LNCAP (cell line): ENCODE measurements at regions not wholly inside any gene's neighbourhood (a gene's known extent, or its start where the extent isn't known, plus 50 kb on each side); places are given as distances from the start of the nearest gene placed in this dataset.

Experiments
- CTCF ChIP-seq: fragments of 450-650 bp; IDR thresholded peaks from 2 replicates; pipeline ENCODE4 v1.5.1; 2017; ENCODE audit warnings: mild to moderate bottlenecking

- no peak for TF ChIP-seq CTCF
Measured at GRCh38 chr18:62629031-62629430, 86.3 kb upstream of the PHLPP1 start.

GRCh38 chr18:62631173-62631572 lies 84.2 kb upstream of the PHLPP1 start:
- TF ChIP-seq CTCF: no peak

GRCh38 chr18:62632788-62633455 lies 82.4 kb upstream of the PHLPP1 start:
- no peak for TF ChIP-seq CTCF

- TF ChIP-seq CTCF: no peak
Measured at GRCh38 chr18:62634458-62634857, 80.9 kb upstream of the PHLPP1 start.

GRCh38 chr18:62634979-62635630 lies 80.2 kb upstream of the PHLPP1 start:
- no peak for TF ChIP-seq CTCF

GRCh38 chr18:62637403-62637802 lies 77.9 kb upstream of the PHLPP1 start:
- no peak for TF ChIP-seq CTCF

- TF ChIP-seq CTCF: peak; percentile 61
Measured at GRCh38 chr18:62637807-62638687, 77.3 kb upstream of the PHLPP1 start.
